ENCODE measurements at regions not wholly inside any gene's neighbourhood (a gene's known extent, or its start where the extent isn't known, plus 50 kb on each side); places are given as distances from the start of the nearest gene placed in this dataset.

DNA sequence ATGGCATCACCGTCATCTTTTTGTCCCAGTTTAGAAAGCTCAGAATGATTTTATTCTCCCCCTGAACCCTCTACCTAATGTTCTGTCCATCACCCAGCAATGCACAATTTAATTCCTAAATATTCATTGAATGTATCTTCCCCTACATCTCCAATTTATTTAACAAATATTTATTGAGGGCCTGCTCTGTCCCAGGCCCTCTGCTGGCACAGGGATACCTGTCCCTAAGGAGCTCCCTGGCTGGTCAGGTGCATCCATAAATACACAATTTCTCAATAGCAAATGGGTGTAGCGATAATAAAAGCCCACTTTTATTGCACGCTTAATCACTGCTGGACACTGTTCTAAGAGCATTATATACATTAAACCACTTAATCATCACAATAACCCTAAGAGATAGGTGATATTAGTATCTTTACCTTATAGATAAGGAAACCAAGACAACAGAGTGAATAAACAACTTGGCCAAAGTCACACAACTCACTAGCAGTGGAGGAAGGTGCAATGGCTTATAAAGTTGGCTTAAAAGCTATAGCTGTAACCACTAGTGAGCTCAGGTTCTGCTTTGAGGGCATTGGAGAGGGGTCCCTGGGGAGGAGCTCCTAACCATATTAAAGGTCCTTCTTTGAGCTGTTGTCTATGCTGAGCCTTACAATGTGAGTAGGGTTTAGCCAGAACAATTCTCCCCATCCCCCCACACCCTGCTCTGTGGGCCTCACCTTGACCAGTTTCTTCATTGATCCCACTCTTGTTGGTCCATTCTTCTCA is 126.3 kb upstream of the JUN start:
- TF ChIP-seq, protein P1, sequence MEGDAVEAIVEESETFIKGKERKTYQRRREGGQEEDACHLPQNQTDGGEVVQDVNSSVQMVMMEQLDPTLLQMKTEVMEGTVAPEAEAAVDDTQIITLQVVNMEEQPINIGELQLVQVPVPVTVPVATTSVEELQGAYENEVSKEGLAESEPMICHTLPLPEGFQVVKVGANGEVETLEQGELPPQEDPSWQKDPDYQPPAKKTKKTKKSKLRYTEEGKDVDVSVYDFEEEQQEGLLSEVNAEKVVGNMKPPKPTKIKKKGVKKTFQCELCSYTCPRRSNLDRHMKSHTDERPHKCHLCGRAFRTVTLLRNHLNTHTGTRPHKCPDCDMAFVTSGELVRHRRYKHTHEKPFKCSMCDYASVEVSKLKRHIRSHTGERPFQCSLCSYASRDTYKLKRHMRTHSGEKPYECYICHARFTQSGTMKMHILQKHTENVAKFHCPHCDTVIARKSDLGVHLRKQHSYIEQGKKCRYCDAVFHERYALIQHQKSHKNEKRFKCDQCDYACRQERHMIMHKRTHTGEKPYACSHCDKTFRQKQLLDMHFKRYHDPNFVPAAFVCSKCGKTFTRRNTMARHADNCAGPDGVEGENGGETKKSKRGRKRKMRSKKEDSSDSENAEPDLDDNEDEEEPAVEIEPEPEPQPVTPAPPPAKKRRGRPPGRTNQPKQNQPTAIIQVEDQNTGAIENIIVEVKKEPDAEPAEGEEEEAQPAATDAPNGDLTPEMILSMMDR (IDR thresholded peaks at IDR 0.05): no peak
- TF ChIP-seq POLR2AphosphoS5 (IDR thresholded peaks at IDR 0.05): no peak
